ENCODE measurements at regions not wholly inside any gene's neighbourhood (a gene's known extent, or its start where the extent isn't known, plus 50 kb on each side); places are given as distances from the start of the nearest gene placed in this dataset.

DNA sequence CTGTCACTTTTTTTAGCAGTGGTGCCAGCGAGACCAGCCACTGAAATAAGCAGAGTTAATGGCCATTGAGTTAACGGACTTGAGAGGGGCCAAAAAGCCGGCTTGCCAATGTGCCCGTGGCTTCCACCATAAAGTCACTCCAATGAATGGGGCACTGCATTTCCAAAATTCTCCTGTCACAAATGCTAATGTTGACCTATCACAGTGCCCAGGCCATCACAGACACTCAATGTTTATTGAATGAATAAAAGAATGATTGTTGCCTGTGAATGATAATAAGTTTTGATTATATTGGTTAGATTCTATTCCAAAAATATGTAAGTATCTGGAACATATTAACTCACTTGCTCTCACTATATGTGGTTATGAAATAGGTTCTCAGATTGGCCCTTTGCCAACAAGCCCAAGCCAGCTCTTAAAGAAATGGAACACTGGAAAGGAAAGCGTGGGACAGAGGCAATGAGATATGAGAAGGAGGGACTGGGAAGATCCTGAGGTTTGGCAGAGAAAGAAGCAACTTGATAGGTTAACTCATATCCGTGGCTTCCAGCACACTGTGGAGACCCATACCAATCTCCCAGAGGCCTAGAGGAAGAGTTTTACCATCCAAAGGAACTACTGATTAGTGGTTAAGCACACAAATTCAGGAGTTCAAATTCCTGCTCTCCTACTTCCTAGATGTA is 108.7 kb downstream of the BTG1 start:
- H3K27ac ChIP-seq = peak overlapping the region in 1 of 12 donors; percentile 78
- whole genome bisulfite sequencing, 4 donors = 91 to 94% (median 92%) methylated on average over 6 of the region's 6 CpGs
- TF ChIP-seq, protein P1, sequence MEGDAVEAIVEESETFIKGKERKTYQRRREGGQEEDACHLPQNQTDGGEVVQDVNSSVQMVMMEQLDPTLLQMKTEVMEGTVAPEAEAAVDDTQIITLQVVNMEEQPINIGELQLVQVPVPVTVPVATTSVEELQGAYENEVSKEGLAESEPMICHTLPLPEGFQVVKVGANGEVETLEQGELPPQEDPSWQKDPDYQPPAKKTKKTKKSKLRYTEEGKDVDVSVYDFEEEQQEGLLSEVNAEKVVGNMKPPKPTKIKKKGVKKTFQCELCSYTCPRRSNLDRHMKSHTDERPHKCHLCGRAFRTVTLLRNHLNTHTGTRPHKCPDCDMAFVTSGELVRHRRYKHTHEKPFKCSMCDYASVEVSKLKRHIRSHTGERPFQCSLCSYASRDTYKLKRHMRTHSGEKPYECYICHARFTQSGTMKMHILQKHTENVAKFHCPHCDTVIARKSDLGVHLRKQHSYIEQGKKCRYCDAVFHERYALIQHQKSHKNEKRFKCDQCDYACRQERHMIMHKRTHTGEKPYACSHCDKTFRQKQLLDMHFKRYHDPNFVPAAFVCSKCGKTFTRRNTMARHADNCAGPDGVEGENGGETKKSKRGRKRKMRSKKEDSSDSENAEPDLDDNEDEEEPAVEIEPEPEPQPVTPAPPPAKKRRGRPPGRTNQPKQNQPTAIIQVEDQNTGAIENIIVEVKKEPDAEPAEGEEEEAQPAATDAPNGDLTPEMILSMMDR (IDR thresholded peaks at IDR 0.05) = no peak
- no peak for TF ChIP-seq POLR2A (IDR thresholded peaks at IDR 0.05)
- intact Hi-C loops (cut with DNase I) = loop anchor here in 2 of 10 donors (5.0 to 10.0 kb wide), 3 partner anchors 52 to 208 kb away; no protein-coding TSS in a partner anchor
- DNase-seq = no peak
- peaks cover 0 to 60% (median 15%) of the 10 kb centered on the region in 12 donors for H3K4me1 ChIP-seq
- H3K9me3 ChIP-seq = no peaks in the 10 kb centered on the region
- no peak for ATAC-seq
- H3K36me3 ChIP-seq = no peaks in the 10 kb centered on the region
- H3K27me3 ChIP-seq = no peaks in the 10 kb centered on the region
- no peak overlapping the region for H3K4me3 ChIP-seq

- Histone ChIP-seq H3K4me3 (no peak overlapping the region), H3K27ac (peak overlapping the region in 1 of 12 donors; percentile 78), H3K27me3 (no peaks in the 10 kb centered on the region), H3K36me3 (no peaks in the 10 kb centered on the region), H3K4me1 (peaks cover 0 to 62% (median 15%) of the 10 kb centered on the region in 12 donors), H3K9me3 (no peaks in the 10 kb centered on the region)
- ATAC-seq = no peak
- no peak for DNase-seq
- 90 to 93% (median 92%) methylated on average over 7 of the region's 7 CpGs for WGBS, 4 donors
- intact Hi-C loops (cut with DNase I) = loop anchor here in 2 of 10 donors (5.0 to 10.0 kb wide), 3 partner anchors 51 to 209 kb away; no protein-coding TSS in a partner anchor
- TF ChIP-seq POLR2A (IDR thresholded peaks at IDR 0.05) = no peak
- TF ChIP-seq, protein P1 (IDR thresholded peaks at IDR 0.05) = no peak
These were observed 109.5 kb downstream of the BTG1 start for GRCh38 chr12:92036061-92036620.

DNA sequence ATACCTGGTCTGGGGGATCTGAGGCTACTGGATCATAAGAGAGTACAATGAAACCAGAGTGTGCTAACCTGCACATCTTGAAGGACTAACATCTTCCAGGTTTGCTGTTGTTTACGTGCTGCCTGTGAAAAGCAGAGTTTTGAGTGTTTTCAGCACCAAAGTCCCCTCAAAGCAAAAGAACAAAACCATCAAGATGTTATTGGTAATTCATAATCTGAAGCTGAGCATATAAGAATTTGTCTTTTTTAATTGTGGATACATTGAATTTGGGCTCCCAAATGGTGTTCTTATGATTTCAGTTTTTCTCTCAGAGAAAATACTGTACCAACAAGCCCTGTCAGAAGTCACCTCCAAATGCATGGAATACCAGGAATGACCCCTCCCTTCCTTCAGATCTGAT is 110.2 kb downstream of the BTG1 start:
- WGBS, 4 donors = 73 to 96% (median 81%) methylated on average over 1 of the region's 1 CpG
- intact Hi-C loops (cut with DNase I) = loop anchor here in 2 of 10 donors (5.0 to 10.0 kb wide), 3 partner anchors 51 to 209 kb away; no protein-coding TSS in a partner anchor
- Histone ChIP-seq H3K9me3 (no peaks in the 10 kb centered on the region), H3K27me3 (no peaks in the 10 kb centered on the region), H3K4me3 (peak overlapping the region in 6 of 12 donors; percentile 4 to 48 (median 33)), H3K27ac (peak overlapping the region in 7 of 12 donors; percentile 2 to 78 (median 25)), H3K36me3 (no peaks in the 10 kb centered on the region), H3K4me1 (peaks cover 0 to 69% (median 18%) of the 10 kb centered on the region in 12 donors)
- TF ChIP-seq, protein P1 (IDR thresholded peaks at IDR 0.05) = no peak
- TF ChIP-seq POLR2A (IDR thresholded peaks at IDR 0.05) = no peak
- ATAC-seq (no peak), DNase-seq (no peak)

GRCh38 chr12:92034858-92035401 is 110.7 kb downstream of the BTG1 start:
- Histone ChIP-seq H3K4me1 (peaks cover 0 to 74% (median 23%) of the 10 kb centered on the region in 12 donors), H3K9me3 (no peaks in the 10 kb centered on the region), H3K36me3 (no peaks in the 10 kb centered on the region), H3K27me3 (no peaks in the 10 kb centered on the region), H3K27ac (peak overlapping the region in 8 of 12 donors; percentile 2 to 78 (median 24)), H3K4me3 (peak overlapping the region in 8 of 12 donors; percentile 4 to 48 (median 30))
- 20 to 35% (median 28%) methylated on average over 10 of the region's 10 CpGs for WGBS, 4 donors
- ATAC-seq (peak in 3 of 4 donors; percentile 42 to 69 (median 66)), DNase-seq (peak; percentile 28 to 62 (median 47))
- TF ChIP-seq, protein P1 (IDR thresholded peaks at IDR 0.05) = no peak
- TF ChIP-seq POLR2A (IDR thresholded peaks at IDR 0.05) = no peak
- intact Hi-C loops (cut with DNase I) = loop anchor here in 2 of 10 donors (5.0 to 10.0 kb wide), 3 partner anchors 50 to 210 kb away; no protein-coding TSS in a partner anchor

Measured in heart left ventricle (tissue), 16 donors.